A549 (cell line): ENCODE measurements at regions not wholly inside any gene's neighbourhood (a gene's known extent, or its start where the extent isn't known, plus 50 kb on each side); places are given as distances from the start of the nearest gene placed in this dataset.

Experiments
- ATAC-seq, 2 experiments: fragments of 200-7000 bp in 1 of 2; fragments of >200 bp in 1 of 2; cut with Nextera tagmentation in 1 of 2; cut with Tn5 transposase in 1 of 2; 3 replicates each; pipeline versions ENCODE4 v1.8.0 to v1.9.1; 2018 to 2020; ENCODE audit warnings: mild to moderate bottlenecking in 1 of 2, moderate library complexity in 1 of 2
- CTCF ChIA-PET: fragments of 300-600 bp; sonication (Branson Sonifier 250); formaldehyde crosslinking; extraction: SDS; loops from one replicate; lab custom pipeline; 2021; ENCODE audit warnings: antibody characterized with exemption, inconsistent platforms; lab: Yijun Ruan, JAX
- POLR2A ChIA-PET: fragments of 350-600 bp; formaldehyde crosslinking; extraction: SDS; loops from one replicate; lab custom pipeline; 2021; ENCODE audit warnings: antibody characterized with exemption, inconsistent platforms; lab: Yijun Ruan, JAX
- DNase-seq, 2 experiments: peaks; one replicate each; pipeline versions ENCODE4 v3.0.0 to v3.0.0-alpha.2; 2011 to 2016; ENCODE audit warnings: low read depth in 1 of 2, low spot score in 1 of 2
- FAIRE-seq: peaks from 2 replicates; lab custom pipeline; 2011; peaks lifted over from hg19 to GRCh38; lab: Jason Lieb, UNC
- H3K27ac ChIP-seq, 2 experiments: fragments of >200 bp; sonication (Bioruptor Twin); formaldehyde crosslinking; 3 replicates each; pipeline ENCODE4 v1.5.1; 2016 to 2017
- H3K4me1 ChIP-seq: fragments of >200 bp; sonication (Bioruptor Twin); formaldehyde crosslinking; 3 replicates; pipeline ENCODE4 v1.6.1; 2016
- H3K4me2 ChIP-seq: fragments of >200 bp; sonication (Bioruptor Twin); formaldehyde crosslinking; 3 replicates; pipeline ENCODE4 v1.6.1; 2016
- H3K4me3 ChIP-seq: fragments of >200 bp; sonication (Bioruptor Twin); formaldehyde crosslinking; 3 replicates; pipeline ENCODE4 v1.5.1; 2016
- H3K9me3 ChIP-seq: fragments of >200 bp; sonication (Bioruptor Twin); formaldehyde crosslinking; 3 replicates; pipeline ENCODE4 v1.6.1; 2016
- CBX2 ChIP-seq: fragments of 200-600 bp; sonication (generic); IDR thresholded peaks from 2 replicates; pipeline ENCODE4 v1.6.1; 2016; ENCODE audit warnings: low read depth, mild to moderate bottlenecking, borderline replicate concordance
- CEBPB ChIP-seq, 2 experiments: fragments of >200 bp in 1 of 2; sonication (Bioruptor Twin) in 1 of 2; formaldehyde crosslinking in 1 of 2; IDR thresholded peaks; 2 replicates each; pipeline ENCODE4 v1.6.1; 2012 to 2016
- CTCF ChIP-seq: fragments of >200 bp; sonication (Bioruptor Twin); formaldehyde crosslinking; IDR thresholded peaks from 3 replicates; pipeline ENCODE4 v1.5.1; 2016
- EHF ChIP-seq: fragments of 250-450 bp; sonication (Bioruptor Pico); IDR thresholded peaks from 2 replicates; pipeline ENCODE4 v1.5.0; 2020; ENCODE audit warnings: mild to moderate bottlenecking
- FOSL2 ChIP-seq, 2 experiments: fragments of 450-650 bp in 1 of 2; fragments of >200 bp in 1 of 2; sonication (Bioruptor Twin) in 1 of 2; formaldehyde crosslinking; IDR thresholded peaks; 2 replicates each; pipeline versions ENCODE4 v1.5.0 to v1.6.1; 2016 to 2020; ENCODE audit warnings: mild to moderate bottlenecking in 1 of 2, moderate library complexity in 1 of 2
- GATA3 ChIP-seq: IDR thresholded peaks from 2 replicates; pipeline ENCODE4 v1.6.1; 2012; ENCODE audit warnings: borderline replicate concordance
- HDAC2 ChIP-seq: fragments of 200-600 bp; sonication (generic); IDR thresholded peaks from 2 replicates; pipeline ENCODE4 v1.6.1; 2016
- HMGXB4 ChIP-seq: fragments of 250-450 bp; sonication (Bioruptor Pico); IDR thresholded peaks from 2 replicates; pipeline ENCODE4 v1.5.0; 2021; ENCODE audit warnings: mild to moderate bottlenecking, moderate library complexity, borderline replicate concordance
- HOXB13 ChIP-seq: fragments of 250-450 bp; sonication (Bioruptor Pico); IDR thresholded peaks from 2 replicates; pipeline ENCODE4 v1.5.0; 2020; ENCODE audit warnings: low read depth, mild to moderate bottlenecking, moderate library complexity
- JUNB ChIP-seq: fragments of >200 bp; sonication (Bioruptor Twin); formaldehyde crosslinking; IDR thresholded peaks from 2 replicates; pipeline ENCODE4 v1.6.1; 2016
- KDM1A ChIP-seq: fragments of 200-600 bp; sonication (generic); IDR thresholded peaks from 2 replicates; pipeline ENCODE4 v1.6.1; 2016; ENCODE audit warnings: low read depth, mild to moderate bottlenecking
- KDM5A ChIP-seq: fragments of 200-600 bp; sonication (generic); IDR thresholded peaks from 2 replicates; pipeline ENCODE4 v1.6.1; 2016; ENCODE audit warnings: antibody characterized with exemption, mild to moderate bottlenecking
- MAZ ChIP-seq: fragments of 150-350 bp; IDR thresholded peaks from 2 replicates; pipeline ENCODE4 v1.6.1; 2014; ENCODE audit warnings: antibody characterized with exemption, low read depth, low read length, borderline replicate concordance
- MYC ChIP-seq: IDR thresholded peaks from 2 replicates; pipeline ENCODE4 v1.6.1; 2012; ENCODE audit warnings: mild to moderate bottlenecking, inconsistent platforms, low read length, improper control_type of control experiment, borderline replicate concordance
- PBX3 ChIP-seq: IDR thresholded peaks from 2 replicates; pipeline ENCODE4 v1.6.1; 2012
- POLR2A ChIP-seq: IDR thresholded peaks from 2 replicates; pipeline ENCODE4 v1.6.1; 2012; ENCODE audit warnings: mild to moderate bottlenecking, low read length
- RAD21 ChIP-seq, 2 experiments: fragments of >200 bp in 1 of 2; sonication (Bioruptor Twin) in 1 of 2; formaldehyde crosslinking in 1 of 2; IDR thresholded peaks in 1 of 2; conservative IDR thresholded peaks in 1 of 2; 2 replicates in 1 of 2; 3 replicates in 1 of 2; pipeline ENCODE4 v1.6.1; 2012 to 2018; ENCODE audit warnings: inconsistent platforms in 1 of 2
- RCOR1 ChIP-seq: fragments of 150-350 bp; IDR thresholded peaks from 2 replicates; pipeline ENCODE4 v1.6.1; 2014; ENCODE audit warnings: antibody characterized with exemption, low read length, low read depth
- REST ChIP-seq: fragments of 200-600 bp; sonication (generic); IDR thresholded peaks from 2 replicates; pipeline ENCODE4 v1.6.1; 2016; ENCODE audit warnings: antibody characterized with exemption, mild to moderate bottlenecking, moderate library complexity
- SMC3 ChIP-seq: fragments of >200 bp; sonication (Bioruptor Twin); formaldehyde crosslinking; IDR thresholded peaks from 3 replicates; pipeline ENCODE4 v1.6.1; 2018; ENCODE audit warnings: inconsistent platforms
- SREBF2 ChIP-seq: fragments of 450-650 bp; IDR thresholded peaks from 2 replicates; pipeline ENCODE4 v1.6.1; 2014; ENCODE audit warnings: mild to moderate bottlenecking, moderate library complexity
- ZC3H11A ChIP-seq: fragments of 450-650 bp; IDR thresholded peaks from 2 replicates; pipeline ENCODE4 v1.6.1; 2014; ENCODE audit warnings: antibody characterized with exemption, mild to moderate bottlenecking
- ZFP36 ChIP-seq: fragments of 450-650 bp; IDR thresholded peaks from 2 replicates; pipeline ENCODE4 v1.6.1; 2014; ENCODE audit warnings: borderline replicate concordance; ENCODE audit not compliant: partially characterized antibody
- WGBS: methylation state at CpG from one replicate; pipeline ENCODE4 v1.1.6; 2017; ENCODE audit errors: missing lambda C conversion rate; 5-methylcytosine and 5-hydroxymethylcytosine counted together

GRCh38 chr6:8983202-8983688, 547.9 kb upstream of the SLC35B3 start:
- H3K4me1 ChIP-seq: peaks cover 7% of the 10 kb centered on the region; the same call in 1 of the 3 replicates
- peak; percentile 27 to 55 for DNase-seq
- TF ChIP-seq FOSL2 (IDR thresholded peaks at IDR 0.05) (no peak), FOSL2 (CRISPR knock-in tag; IDR thresholded peaks at IDR 0.05) (no peak), GATA3 (no peak), CEBPB (IDR thresholded peaks at IDR 0.05) (no peak), KDM1A (no peak), EHF (CRISPR knock-in tag) (no peak), HMGXB4 (no peak), CTCF (peak; percentile 80), RAD21 (conservative IDR thresholded peaks at IDR 0.05 in 1 of 2, IDR thresholded peaks at IDR 0.05 in 1 of 2) (peak; percentile 89 to 90), CBX2 (no peak), SREBF2 (no peak), PBX3 (no peak), HDAC2 (no peak), SMC3 (peak; percentile 74), HOXB13 (CRISPR knock-in tag) (no peak), JUNB (no peak), ZFP36 (no peak), REST (no peak)
- H3K4me3 ChIP-seq: no peak overlapping the region
- no peak overlapping the region for H3K27ac ChIP-seq
- ATAC-seq: peak; percentile 92 to 96
- ChIA-PET POLR2A (interaction anchor here (1.0 kb wide), 1 partner anchor 1432 kb away, joined by 3 read pairs; the partner anchor contains the start of gene TFAP2A), CTCF (interaction anchor here (0.6 to 4.0 kb wide), 22 partner anchors 8 to 1456 kb away, joined by 3 to 32 read pairs (median 4); partner anchors contain the start of gene TFAP2A)
- H3K9me3 ChIP-seq: no peaks in the 10 kb centered on the region
- no peak for FAIRE-seq
- 9% methylated on average over 8 of the region's 10 CpGs for WGBS
- H3K4me2 ChIP-seq: peak overlapping the region; percentile 52

- CTCF ChIA-PET: interaction anchor here (0.6 to 4.0 kb wide), 20 partner anchors 8 to 1452 kb away, joined by 3 to 32 read pairs (median 4); partner anchors contain the start of gene TFAP2A
- Histone ChIP-seq H3K9me3 (no peaks in the 10 kb centered on the region), H3K4me1 (peaks cover 7% of the 10 kb centered on the region; the same call in 1 of the 3 replicates), H3K4me3 (no peak overlapping the region), H3K27ac (no peak overlapping the region), H3K4me2 (peak overlapping the region; percentile 52)
- FAIRE-seq: no peak
- TF ChIP-seq MAZ: no peak
- TF ChIP-seq GATA3: no peak
- no peak for TF ChIP-seq SMC3
- no peak for TF ChIP-seq RCOR1
- TF ChIP-seq KDM5A: no peak
- no peak for TF ChIP-seq POLR2A
- no peak for TF ChIP-seq ZC3H11A
- no peak for TF ChIP-seq MYC
- TF ChIP-seq HDAC2: no peak
- WGBS: 62% methylated on average over 9 of the region's 9 CpGs
- no peak for ATAC-seq
- POLR2A ChIA-PET: interaction anchor here (1.0 kb wide), 1 partner anchor 1432 kb away, joined by 3 read pairs; the partner anchor contains the start of gene TFAP2A
- no peak for DNase-seq
Measured at GRCh38 chr6:8982668-8983067, 547.3 kb upstream of the SLC35B3 start.
